Stimulated activated CD8-positive, alpha-beta memory T cell treated with anti-CD3 and anti-CD28 coated beads, Interleukin-15, amount 100 ng/mL, for 1 hour (primary cell): ENCODE measurements at regions not wholly inside any gene's neighbourhood (a gene's known extent, or its start where the extent isn't known, plus 50 kb on each side); places are given as distances from the start of the nearest gene placed in this dataset.
"Not testable (repeated sequence)": the region's sequence is repeated elsewhere in the genome, so short reads cannot be mapped to it uniquely, and the experiment has no call there.

ENCODE experiments used
- DNase-seq: peaks from one replicate; pipeline ENCODE4 v3.0.0-alpha.2; 2020; ENCODE audit warnings: low read depth

GRCh38 chr11:37313266-37313665, 715.2 kb upstream of the RAG2 start:
- no peak for DNase-seq

DNA sequence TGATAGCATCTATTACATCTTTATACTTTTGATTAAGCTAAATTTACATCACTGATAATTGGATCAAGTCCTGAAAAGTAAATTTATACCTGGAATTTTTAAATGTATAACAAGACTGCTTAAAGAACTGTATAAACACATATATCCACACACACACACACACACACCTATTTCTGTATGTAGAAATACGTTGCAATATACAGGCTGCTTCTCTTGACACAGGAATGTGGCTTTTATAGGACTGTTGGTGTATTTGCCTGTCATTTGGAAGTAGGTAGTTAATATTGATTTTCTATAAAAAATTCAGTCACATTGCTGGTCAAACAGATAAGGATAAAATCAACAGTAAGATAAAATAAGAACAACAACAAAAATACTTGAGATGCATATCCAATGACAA, 708.5 kb upstream of the RAG2 start:
- no peak for DNase-seq

- DNase-seq: not testable (repeated sequence)
Measured at GRCh38 chr11:37301405-37301804, 703.4 kb upstream of the RAG2 start.

- DNase-seq: no peak
Measured at GRCh38 chr11:37298173-37298572, 700.1 kb upstream of the RAG2 start.

DNA sequence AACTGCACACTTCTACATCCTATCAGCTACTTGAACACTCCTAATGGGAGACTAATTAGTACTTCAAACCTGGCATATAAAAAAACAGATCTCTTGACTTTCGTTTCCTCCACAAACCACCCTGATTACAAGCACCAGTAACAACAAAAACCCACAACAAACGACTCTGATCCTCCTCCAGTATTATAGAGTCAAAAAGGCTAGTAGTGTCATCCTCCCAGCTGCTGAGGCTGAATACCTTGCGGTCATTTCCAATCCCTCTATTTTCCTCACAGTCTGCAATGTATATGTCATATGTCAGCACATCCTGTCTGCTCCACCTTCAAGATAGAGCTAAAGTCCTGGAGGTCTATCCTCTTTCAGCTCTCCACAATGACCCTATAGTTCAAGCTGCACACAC, 688.9 kb upstream of the RAG2 start:
- no peak for DNase-seq

- DNase-seq: no peak
Measured at GRCh38 chr11:37282367-37282766, 684.3 kb upstream of the RAG2 start.

DNA sequence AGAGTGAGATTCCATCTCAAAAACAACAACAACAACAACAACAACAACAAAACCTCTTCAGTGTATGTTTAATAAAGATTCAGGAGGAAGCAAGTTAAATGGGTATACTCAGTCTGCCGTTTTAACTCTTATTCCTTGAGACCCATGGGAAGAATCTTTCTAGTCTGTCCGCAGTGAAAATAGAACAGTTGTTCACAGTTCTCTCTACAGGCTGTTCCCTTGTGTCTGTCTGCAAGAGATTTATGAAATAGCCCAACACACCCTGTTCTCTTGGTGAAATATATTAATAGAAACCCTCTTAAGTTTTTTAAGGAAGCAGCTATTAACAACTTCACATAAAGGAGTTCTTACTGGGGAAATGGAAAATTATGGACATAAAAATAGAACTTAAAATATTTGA, 682.2 kb upstream of the RAG2 start:
- no peak for DNase-seq

DNA sequence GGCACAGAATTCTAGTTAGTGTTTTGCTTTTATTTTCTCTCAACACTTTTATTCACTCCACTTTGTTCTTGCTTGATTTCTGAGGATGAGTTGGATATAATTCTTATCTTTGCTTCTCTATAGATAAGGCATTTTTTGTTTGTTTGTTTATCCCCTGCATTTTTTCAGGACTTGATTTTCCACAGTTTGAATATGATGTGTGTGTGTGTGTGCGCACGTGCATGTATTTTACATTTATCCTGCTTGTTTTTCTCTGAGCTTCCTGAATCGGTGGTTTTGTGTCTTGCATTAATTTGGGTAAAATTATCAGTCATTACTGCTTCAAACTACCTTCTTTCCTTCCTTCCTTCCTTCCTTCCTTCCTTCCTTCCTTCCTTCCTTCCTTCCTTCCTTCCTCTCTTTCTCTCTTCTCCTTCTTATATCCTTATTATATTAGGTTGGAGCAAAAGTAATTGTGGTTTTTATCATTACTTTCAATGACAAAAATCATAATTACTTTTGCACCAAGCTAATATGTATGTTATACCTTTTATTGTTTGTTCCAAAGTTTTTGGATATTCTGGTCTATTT, 679.9 kb upstream of the RAG2 start:
- no peak for DNase-seq

DNA sequence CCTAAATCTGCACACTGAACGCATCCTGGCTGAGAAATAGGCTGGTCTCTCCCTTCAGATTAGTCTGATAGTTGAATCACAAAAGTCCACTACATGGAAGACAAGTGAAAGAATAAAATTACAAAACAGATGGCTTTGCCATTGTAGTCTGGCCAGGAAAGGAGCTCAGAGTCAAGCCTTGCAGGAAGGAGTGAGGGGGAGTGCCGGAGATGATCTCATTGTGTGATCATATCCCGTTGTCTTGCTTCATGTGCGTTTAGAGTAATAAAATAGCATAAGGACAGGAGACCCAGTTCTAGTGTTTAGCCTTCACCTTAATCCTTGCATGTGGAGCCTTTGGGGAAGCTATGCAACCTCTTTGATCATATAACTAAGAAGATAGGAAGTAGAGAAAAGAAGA, 666.7 kb upstream of the RAG2 start:
- no peak for DNase-seq

- DNase-seq: no peak
Measured at GRCh38 chr11:37264060-37264459, 666.0 kb upstream of the RAG2 start.

DNA sequence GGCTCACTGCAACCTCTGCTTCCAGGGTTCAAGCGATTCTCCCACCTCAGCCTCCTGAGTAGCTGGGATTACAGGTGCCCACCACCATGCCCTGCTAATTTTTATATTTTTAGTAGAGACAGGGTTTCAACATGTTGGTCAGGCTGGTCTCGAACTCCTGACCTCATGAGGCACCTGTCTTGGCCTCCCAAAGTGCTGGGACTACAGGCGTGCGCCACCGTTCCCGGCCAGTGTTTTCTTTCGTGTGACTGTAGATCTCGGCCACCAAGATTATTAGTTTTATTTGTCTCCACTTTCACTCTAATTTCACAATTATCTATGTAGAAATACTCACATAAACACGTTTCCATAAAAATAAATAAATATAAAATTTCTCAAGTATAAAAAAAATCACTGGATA, 665.4 kb upstream of the RAG2 start:
- not testable (repeated sequence) for DNase-seq

DNA sequence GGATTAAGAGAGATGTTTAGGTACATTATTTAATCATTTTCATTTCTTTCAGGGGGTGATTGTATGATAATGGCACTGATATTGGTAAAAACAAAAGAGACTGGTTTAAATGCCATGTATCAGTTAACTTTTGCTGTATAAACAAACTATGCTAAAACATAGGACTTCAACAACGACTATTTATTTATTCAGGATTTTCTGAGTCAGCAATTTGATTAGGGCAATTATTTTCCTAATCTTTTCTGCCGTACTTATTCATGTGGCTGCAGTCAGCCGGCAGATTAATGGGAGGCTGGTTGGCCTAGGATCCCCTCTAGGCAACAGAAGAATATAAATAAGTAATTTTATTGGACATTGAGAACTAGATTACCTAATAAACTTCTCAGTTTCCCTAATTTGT, 661.7 kb upstream of the RAG2 start:
- no peak for DNase-seq

- no peak for DNase-seq
Measured at GRCh38 chr11:37248145-37248544, 650.1 kb upstream of the RAG2 start.

- DNase-seq: not testable (repeated sequence)
Measured at GRCh38 chr11:37246092-37246491, 648.1 kb upstream of the RAG2 start.

DNA sequence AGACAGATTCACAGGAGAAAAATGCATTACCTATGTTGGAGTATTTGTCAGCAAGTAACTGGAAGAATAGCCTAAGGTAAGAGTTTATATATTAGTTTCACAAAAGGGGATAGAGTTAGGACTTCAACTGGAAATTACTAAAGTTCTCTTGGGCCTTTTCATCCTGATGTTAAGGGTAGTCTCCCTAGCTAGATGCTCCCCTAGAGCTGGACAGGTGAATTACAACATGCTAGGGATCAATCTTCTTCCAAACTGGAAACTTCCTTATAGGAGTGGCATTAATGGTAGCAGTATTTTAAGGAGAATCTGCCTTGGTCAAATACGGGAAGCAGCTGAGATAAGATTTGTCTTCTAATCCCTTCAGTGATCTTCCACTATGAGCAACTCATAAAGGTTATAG, 632.8 kb upstream of the RAG2 start:
- no peak for DNase-seq

- no peak for DNase-seq
Measured at GRCh38 chr11:37223962-37224361, 625.9 kb upstream of the RAG2 start.

DNA sequence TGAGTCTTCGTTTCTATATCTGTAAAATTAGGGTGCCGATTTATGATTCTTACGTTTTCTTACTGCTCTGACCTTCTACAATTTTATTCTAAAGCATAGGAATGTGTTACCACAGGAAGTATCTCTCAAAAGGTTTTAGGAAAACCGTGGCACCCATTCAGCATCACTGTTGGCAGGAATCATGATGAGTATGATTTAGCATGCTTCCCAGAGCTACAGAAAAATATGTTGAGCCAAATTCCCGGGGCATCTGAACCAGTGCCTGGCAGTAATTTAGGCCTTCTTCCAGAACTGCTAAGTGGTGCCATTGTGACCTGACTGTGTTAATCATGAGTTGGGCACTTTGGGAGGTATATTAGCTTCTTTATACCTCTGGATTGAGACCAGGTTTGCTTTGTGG, 605.0 kb upstream of the RAG2 start:
- DNase-seq: no peak

GRCh38 chr11:37199082-37199481, 601.0 kb upstream of the RAG2 start:
- no peak for DNase-seq

- DNase-seq: no peak
Measured at GRCh38 chr11:37184326-37184725, 586.3 kb upstream of the RAG2 start.

DNA sequence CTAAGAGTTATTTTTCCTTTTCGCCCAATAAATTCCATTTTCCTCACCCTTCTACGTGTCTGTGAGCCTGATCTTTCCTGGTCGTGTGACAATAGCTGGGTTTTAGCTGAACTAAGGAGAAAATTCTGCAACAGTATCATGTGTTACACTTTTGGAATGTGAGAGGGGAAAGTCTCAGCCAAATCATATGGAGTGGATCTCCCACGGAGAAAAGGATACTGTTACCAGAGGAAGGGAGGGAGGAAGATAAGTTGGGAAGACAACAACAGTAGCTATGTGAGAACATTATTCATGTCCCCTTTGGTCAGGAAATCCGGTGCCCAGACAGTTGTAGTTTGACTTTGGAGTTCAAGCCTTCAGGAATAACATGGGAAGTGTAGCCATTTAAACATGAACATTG, 584.0 kb upstream of the RAG2 start:
- no peak for DNase-seq

DNA sequence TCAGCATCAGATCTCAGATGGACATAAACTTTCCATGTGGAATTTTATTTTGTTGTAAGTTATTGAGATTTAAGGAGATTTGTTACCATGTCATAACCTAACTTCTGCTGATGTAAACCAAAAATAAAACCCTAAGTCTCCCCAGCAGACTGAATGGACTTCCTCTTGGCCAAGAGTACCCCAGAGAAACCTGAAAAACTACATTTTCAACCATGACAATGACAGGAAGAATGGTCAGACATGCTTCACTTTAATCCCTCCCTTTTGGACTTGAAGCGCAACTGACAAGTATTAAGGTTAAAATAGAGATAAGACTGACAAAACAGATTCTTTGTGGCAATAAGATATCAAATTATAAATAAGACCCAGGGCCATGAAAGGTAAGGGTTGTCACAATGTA, 579.7 kb upstream of the RAG2 start:
- no peak for DNase-seq

DNA sequence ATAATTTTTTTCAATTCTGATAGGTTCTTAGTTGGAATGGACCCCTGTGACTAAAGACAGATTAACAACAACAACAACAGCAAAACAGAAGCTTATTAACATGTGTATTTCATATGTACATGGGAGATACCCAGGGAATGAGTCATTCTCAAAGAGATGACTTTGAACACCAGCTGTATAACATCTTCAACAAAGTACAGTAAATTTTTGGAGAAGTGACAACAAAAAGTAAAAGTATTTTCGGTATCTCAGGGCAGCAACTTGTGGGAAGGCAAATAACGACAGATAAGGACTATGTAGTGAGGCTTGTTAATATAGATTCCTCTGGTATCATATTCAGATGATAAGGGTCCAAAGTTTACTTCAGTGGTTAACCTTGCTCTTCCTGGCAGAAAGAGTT, 573.4 kb upstream of the RAG2 start:
- DNase-seq: no peak

- no peak for DNase-seq
Measured at GRCh38 chr11:37170311-37170710, 572.3 kb upstream of the RAG2 start.

- not testable (repeated sequence) for DNase-seq
Measured at GRCh38 chr11:37145434-37145833, 547.4 kb upstream of the RAG2 start.

DNA sequence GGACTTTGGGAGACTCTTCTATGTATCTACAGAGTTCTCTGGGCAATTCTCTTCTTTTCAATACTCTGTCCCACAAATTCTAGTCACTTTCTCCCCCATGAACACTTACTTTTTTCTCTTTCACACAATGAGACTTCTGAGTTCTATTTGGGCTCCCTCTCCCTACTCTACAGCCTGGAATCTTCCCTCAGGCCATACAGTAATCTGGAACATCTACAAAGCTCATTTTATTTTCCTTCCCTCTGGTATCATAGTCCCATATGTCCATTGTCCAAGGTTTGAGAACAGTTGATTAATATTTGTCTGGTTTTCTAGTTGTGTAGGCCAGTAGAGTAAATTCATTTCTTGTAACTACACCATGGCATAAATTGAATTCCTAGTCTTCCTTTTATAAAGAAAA, 544.6 kb upstream of the RAG2 start:
- no peak for DNase-seq
